ENCODE measurements at regions not wholly inside any gene's neighbourhood (a gene's known extent, or its start where the extent isn't known, plus 50 kb on each side); places are given as distances from the start of the nearest gene placed in this dataset.

DNA sequence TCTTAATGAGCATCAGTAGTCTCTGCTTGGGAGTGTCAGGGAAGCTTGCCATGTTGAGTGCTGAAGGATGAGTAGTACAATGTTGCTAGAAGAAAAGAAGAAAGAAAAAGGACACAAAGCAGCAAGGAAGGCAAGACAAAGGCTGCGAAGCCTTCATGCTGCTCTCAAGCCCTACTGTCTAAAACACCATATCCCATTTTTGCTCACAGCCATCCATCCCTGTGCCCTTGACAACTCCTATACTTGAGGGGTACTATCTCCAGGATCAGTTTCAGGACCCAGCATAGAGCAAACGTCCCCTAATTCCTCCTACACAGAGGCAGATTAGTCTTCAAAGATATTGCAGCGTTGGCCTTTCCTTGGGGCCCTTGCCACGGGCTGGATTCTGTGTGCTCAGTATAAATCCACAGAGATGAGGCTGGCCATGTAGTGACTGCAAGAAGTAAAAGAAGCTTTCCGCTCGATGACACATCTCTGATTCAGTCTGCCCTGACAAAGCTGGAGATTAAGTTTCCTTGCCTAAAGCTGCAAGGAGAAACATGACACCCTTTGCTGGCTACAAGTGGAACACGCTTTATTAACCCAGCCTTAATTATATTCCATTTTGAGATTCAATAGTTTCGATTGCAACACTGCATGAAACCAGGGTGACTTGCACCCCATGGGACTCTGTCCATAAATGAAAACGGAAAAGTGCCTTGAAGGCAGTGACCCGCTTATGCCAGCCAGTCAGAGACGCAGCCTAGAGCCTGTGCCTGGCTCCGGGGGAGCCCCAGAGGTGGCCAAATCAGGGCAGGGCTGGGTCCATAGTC lies 304.6 kb downstream of the ACTL7B start:
- H3K9me3 Mint-ChIP-seq, result no peaks in the 10 kb centered on the region
- H3K27me3 Mint-ChIP-seq, result no peaks in the 10 kb centered on the region
- H3K4me1 Mint-ChIP-seq, result no peaks in the 10 kb centered on the region
- no peaks in the 10 kb centered on the region for H3K36me3 Mint-ChIP-seq (ENCODE audit: low read depth)
- no peak overlapping the region for H3K27ac Mint-ChIP-seq
- H3K4me3 Mint-ChIP-seq, result no peak overlapping the region
- ATAC-seq (replicated peaks), result no peak

DNA sequence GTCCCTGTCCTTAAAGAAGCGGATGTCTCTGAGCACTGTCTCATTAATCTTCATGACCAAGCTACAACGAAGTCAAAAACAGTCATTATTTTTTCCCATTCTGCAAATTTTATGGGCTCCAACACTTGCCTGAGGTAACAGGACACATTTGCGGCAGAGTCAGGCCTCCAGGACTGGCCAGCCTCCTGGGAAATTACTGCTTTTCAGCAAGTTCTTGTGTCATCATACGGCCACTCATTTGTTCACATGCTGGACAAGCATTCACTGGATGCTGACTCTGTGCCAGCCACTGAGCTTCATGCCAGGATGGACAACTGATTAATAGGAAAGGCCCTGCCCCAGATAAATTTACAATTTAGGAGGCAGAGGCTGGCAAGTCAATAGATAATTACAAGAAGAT lies 305.7 kb downstream of the ACTL7B start:
- no peak for ATAC-seq (replicated peaks)
- H3K36me3 Mint-ChIP-seq (ENCODE audit: low read depth), result no peaks in the 10 kb centered on the region
- no peak overlapping the region for H3K27ac Mint-ChIP-seq
- no peak overlapping the region for H3K4me3 Mint-ChIP-seq
- H3K4me1 Mint-ChIP-seq, result no peaks in the 10 kb centered on the region
- peaks cover 2% of the 10 kb centered on the region for H3K9me3 Mint-ChIP-seq
- H3K27me3 Mint-ChIP-seq, result no peaks in the 10 kb centered on the region

DNA sequence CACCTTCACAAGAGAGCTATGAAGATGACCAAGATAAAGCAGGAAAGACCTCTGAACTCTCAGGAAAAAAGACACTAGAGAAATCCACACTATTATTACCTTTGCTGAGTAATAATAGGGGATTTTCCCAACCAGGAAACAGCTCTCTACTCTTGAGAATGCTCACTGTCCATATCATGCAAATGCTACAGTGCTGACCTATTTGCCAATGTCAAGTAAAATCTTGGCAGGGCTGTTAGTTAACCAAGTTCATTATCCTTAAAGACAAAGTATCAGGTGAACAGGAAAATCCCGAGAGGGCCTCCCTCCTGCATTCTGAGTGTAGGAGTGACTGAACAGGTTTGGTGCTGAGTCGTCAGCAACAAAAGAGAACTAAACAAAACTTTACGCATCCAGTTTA lies 306.6 kb downstream of the ACTL7B start:
- H3K9me3 Mint-ChIP-seq, result peaks cover 4% of the 10 kb centered on the region
- ATAC-seq (replicated peaks), result no peak
- no peak overlapping the region for H3K27ac Mint-ChIP-seq
- H3K4me1 Mint-ChIP-seq, result no peaks in the 10 kb centered on the region
- no peaks in the 10 kb centered on the region for H3K27me3 Mint-ChIP-seq
- no peak overlapping the region for H3K4me3 Mint-ChIP-seq
- no peaks in the 10 kb centered on the region for H3K36me3 Mint-ChIP-seq (ENCODE audit: low read depth)

DNA sequence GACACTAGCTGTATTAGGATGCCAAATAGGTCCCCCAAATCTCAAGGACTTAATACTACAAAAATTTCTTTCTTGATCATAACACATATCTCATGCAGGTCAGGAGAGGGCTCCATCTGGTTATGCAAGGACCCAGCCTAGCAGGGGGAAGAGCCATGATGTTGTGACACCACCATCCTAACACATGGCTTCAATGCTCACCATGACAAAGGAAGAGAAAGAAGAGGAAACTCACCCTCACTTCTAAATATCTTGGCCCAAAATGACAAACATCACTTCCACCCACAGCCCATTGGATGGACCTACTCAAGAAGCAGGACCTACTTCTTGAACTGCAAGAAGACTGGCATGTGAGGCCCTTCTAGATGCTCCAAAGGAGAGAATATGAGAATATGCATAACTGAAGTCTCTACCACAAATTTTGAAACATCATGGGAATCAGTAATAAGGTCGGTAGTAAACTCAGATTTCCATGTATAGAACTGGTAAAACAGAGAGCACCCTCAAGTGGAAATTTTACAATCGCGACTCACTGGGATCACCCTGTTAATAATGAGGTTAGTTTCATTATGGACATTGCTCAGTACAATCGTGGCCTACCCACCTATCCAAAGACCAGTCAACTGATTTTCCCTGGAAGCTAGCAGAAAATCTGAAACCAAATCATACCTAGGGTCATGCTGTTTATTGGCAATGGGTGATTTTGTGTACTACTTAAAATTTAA lies 308.2 kb downstream of the ACTL7B start:
- H3K27me3 Mint-ChIP-seq, result no peaks in the 10 kb centered on the region
- H3K36me3 Mint-ChIP-seq (ENCODE audit: low read depth), result no peaks in the 10 kb centered on the region
- H3K27ac Mint-ChIP-seq, result no peak overlapping the region
- H3K9me3 Mint-ChIP-seq, result peaks cover 4% of the 10 kb centered on the region
- H3K4me3 Mint-ChIP-seq, result no peak overlapping the region
- ATAC-seq (replicated peaks), result no peak
- no peaks in the 10 kb centered on the region for H3K4me1 Mint-ChIP-seq

DNA sequence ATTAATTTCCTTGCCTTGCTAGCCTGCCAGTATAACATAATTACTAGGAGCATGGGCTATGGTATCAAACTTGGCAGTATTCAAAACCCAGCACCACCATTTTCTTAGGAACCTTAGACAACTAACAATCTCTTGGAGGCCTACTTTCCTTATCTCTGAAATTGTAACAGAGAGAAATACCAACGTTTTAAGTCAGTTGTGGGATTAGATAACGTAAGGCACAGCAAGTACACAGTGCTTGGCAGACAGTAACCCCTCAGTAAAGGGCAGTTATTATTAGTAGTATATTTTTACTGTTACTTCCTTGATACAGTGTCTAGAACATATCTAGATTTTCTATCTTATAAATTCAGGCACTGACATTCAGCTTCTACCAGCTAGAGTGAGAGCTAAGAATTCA lies 309.6 kb downstream of the ACTL7B start:
- no peak for ATAC-seq (replicated peaks)
- no peaks in the 10 kb centered on the region for H3K4me1 Mint-ChIP-seq
- H3K27me3 Mint-ChIP-seq, result no peaks in the 10 kb centered on the region
- H3K4me3 Mint-ChIP-seq, result no peak overlapping the region
- H3K9me3 Mint-ChIP-seq, result peaks cover 4% of the 10 kb centered on the region
- H3K36me3 Mint-ChIP-seq (ENCODE audit: low read depth), result no peaks in the 10 kb centered on the region
- H3K27ac Mint-ChIP-seq, result no peak overlapping the region

DNA sequence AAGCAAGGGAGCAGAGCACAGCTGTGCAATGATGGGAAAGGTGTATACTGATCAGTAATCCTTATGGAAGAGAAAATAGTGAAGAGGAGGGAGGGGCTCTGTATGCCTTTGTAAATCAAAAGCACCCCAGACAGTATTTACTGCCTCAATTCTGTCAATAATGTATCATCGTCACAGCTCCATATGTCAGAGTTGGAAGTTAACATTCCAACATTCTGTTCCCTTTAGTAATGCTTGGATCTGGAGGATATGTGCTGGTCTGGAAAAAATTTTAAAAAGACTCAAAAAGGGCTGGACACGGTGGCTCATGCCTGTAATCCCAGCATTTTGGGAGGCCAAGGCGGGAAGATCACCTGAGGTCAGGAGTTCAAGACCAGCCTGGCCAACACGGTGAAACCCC lies 310.4 kb downstream of the ACTL7B start:
- Mint-ChIP-seq H3K4me3 (no peak overlapping the region), H3K36me3 (ENCODE audit: low read depth) (no peaks in the 10 kb centered on the region), H3K27ac (no peak overlapping the region), H3K27me3 (no peaks in the 10 kb centered on the region), H3K9me3 (peaks cover 4% of the 10 kb centered on the region), H3K4me1 (no peaks in the 10 kb centered on the region)
- no peak for ATAC-seq (replicated peaks)

DNA sequence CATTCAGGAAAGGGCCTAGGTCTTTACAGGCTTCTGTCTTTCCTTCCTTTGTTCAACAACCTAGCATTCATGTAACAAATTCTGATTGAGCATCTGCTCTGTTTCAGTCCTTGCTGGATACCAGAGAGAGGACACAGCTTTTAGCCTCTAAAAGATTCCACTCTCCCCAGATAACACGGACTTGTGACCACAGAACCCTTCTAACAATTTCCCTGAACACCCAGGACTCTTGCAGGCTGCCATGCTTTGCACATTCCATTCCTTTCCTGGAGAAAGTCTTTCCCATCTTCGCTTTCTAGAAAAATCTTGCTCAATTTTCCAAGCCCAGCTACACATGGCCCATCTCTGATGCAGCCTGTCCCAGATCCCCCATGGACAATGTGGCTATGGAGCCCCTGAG lies 310.9 kb downstream of the ACTL7B start:
- no peaks in the 10 kb centered on the region for H3K27me3 Mint-ChIP-seq
- H3K4me1 Mint-ChIP-seq, result no peaks in the 10 kb centered on the region
- no peak overlapping the region for H3K4me3 Mint-ChIP-seq

DNA sequence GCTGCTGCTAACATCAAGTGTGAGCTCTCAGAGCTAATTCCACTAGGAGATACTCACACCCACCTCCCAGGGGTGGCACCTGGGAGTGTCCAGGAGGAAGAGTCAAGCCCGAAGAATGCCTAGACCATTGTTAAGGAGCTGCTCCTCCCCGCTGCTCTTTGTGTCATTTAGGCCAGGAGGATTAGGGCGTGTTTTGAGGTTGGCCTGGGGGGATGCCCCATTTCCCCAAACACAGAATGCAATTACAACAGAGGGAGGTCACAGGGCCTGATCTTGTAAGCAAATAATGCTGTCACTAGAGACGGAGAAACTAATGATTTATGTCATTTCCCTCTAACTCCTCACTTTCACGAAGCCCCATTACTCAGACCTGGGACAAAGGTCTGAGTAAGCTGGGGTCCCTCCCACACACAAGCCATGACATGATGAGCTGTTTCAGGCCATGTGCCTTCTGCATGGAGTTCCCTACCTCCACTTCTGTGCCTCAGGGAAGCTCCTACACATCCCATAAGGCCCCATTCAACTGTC lies 312.5 kb downstream of the ACTL7B start:
- no peak overlapping the region for H3K27ac Mint-ChIP-seq
- ATAC-seq (replicated peaks), result no peak
- H3K4me3 Mint-ChIP-seq, result no peak overlapping the region
- no peaks in the 10 kb centered on the region for H3K36me3 Mint-ChIP-seq (ENCODE audit: low read depth)
- no peaks in the 10 kb centered on the region for H3K4me1 Mint-ChIP-seq
- no peaks in the 10 kb centered on the region for H3K27me3 Mint-ChIP-seq
- peaks cover 9% of the 10 kb centered on the region for H3K9me3 Mint-ChIP-seq

More for the DNA sequence above, 310.9 kb downstream of the ACTL7B start:
- Mint-ChIP-seq H3K9me3 (peaks cover 4% of the 10 kb centered on the region), H3K36me3 (ENCODE audit: low read depth) (no peaks in the 10 kb centered on the region), H3K27ac (no peak overlapping the region)
- no peak for ATAC-seq (replicated peaks)

DNA sequence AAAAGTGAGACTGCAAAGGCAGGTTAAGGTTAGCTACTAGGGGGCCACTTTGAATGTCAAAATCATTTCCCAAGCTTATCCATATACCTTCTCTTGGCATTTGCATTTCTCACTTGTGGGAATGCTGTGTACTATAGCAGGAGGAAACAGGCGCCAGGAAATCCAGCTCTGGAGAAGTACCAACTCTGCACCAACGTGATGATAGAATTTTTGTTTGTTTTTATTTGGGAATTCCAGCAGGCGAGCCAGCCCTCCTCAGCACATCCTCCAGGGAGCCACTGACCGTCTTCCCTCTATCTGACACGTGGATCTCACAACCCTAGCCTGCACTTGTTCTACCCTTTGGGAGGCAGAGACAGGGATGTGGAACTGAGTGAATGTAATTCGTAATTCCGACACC lies 318.0 kb downstream of the ACTL7B start:
- no peak for ATAC-seq (replicated peaks)
- no peaks in the 10 kb centered on the region for H3K4me1 Mint-ChIP-seq
- peaks cover 13% of the 10 kb centered on the region for H3K9me3 Mint-ChIP-seq
- no peaks in the 10 kb centered on the region for H3K36me3 Mint-ChIP-seq (ENCODE audit: low read depth)
- H3K27me3 Mint-ChIP-seq, result no peaks in the 10 kb centered on the region
- H3K27ac Mint-ChIP-seq, result no peak overlapping the region
- H3K4me3 Mint-ChIP-seq, result no peak overlapping the region

DNA sequence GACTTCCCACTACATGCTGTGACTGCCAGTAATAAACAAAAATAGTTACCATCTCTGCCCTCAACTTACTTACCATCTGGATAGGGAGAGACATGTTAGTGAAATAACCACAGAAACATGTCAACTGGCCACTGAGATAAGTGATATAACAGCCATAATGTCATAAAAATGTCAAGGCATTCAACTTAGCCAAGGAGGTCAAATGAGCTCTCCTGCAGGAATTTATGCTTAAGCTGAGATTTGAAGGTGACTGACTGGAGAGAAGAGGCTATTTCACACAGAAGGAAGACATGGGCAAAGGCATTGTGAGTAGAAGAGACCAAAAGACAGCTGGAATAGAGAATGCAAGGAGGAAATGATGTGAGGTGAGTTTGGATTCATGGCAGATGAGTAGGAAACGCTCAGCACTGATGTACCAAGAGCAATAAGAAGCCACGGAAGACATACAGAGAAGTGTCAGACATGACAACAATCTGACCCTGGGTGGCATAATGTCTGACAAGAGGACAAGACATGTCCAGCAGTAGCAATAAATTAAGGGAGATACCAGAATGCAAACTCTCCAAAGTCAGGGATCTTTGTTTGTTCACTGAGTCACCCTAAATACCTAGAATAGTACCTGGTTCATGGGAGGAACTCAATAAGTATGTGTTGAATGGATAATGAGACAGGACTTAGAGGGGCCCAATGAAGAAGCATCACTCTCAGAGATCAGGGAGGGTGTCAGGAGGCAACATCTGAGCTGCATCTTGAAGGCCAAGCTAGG lies 318.8 kb downstream of the ACTL7B start:
- no peaks in the 10 kb centered on the region for H3K36me3 Mint-ChIP-seq (ENCODE audit: low read depth)
- peaks cover 13% of the 10 kb centered on the region for H3K9me3 Mint-ChIP-seq
- no peak for ATAC-seq (replicated peaks)
- no peaks in the 10 kb centered on the region for H3K27me3 Mint-ChIP-seq
- H3K4me3 Mint-ChIP-seq, result no peak overlapping the region
- H3K4me1 Mint-ChIP-seq, result no peaks in the 10 kb centered on the region
- no peak overlapping the region for H3K27ac Mint-ChIP-seq

DNA sequence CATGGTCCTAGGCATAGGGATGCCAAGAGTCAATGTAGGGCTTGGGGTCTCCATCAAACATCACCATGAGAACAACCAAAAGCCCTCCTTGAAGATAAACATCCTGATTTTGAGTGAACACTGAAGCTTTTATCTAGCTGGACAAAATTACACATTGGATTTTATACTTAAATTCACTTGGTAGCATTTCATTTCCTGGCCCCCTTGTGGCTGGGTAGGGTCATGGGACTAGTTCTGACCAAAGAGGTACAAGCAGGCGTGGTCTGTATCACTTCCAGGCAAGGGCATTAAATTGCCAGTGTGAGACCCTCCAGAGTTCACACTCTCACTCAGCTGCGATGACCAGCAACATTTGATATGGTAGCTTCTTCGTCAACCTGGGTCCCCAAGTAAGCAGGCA lies 320.3 kb downstream of the ACTL7B start:
- no peak for ATAC-seq (replicated peaks)
- no peak overlapping the region for H3K27ac Mint-ChIP-seq
- H3K27me3 Mint-ChIP-seq, result no peaks in the 10 kb centered on the region
- peaks cover 13% of the 10 kb centered on the region for H3K9me3 Mint-ChIP-seq
- H3K36me3 Mint-ChIP-seq (ENCODE audit: low read depth), result no peaks in the 10 kb centered on the region
- H3K4me1 Mint-ChIP-seq, result no peaks in the 10 kb centered on the region
- H3K4me3 Mint-ChIP-seq, result no peak overlapping the region

DNA sequence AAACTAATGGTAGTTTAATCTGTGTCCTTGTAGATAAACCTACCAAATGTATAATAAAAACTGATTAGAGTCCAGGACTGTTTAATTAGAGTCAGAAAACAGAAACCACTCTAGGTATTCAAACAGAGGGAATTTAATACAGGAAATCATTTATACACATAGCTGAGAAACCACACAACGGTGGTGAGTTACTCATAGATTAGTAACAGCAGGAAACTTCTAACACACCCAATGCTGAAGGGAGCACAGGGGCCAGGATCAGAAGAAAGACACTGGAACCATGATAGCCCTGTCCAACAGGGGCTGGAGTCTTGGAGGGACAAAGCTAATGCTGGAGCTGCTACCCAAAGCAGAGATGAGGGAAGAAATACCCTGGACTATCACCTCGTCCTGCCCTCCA lies 321.0 kb downstream of the ACTL7B start:
- Mint-ChIP-seq H3K27ac (no peak overlapping the region), H3K4me3 (no peak overlapping the region), H3K36me3 (ENCODE audit: low read depth) (no peaks in the 10 kb centered on the region), H3K9me3 (peaks cover 12% of the 10 kb centered on the region), H3K4me1 (no peaks in the 10 kb centered on the region), H3K27me3 (no peaks in the 10 kb centered on the region)
- no peak for ATAC-seq (replicated peaks)

DNA sequence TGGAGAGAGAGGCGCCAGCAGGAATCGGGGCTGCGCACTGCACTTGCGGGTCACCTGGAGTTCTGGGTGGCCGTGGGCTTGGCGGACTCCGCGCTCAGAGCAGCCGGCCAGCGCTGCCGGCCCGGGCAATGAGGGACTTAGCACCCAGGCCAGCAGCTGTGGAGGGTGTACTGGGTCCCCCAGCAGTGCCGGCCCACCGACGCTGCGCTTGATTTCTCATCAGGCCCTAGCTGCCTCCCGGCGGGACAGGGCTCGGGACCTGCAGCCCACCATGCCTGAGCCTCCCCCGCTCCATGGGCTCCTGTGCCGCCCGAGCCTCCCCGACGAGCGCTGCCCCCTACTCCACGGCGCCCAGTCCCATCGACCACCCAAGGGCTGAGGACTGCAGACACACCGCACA lies 325.6 kb downstream of the ACTL7B start:
- H3K4me3 Mint-ChIP-seq, result no peak overlapping the region
- no peak overlapping the region for H3K27ac Mint-ChIP-seq
- no peaks in the 10 kb centered on the region for H3K36me3 Mint-ChIP-seq (ENCODE audit: low read depth)
- no peaks in the 10 kb centered on the region for H3K4me1 Mint-ChIP-seq
- H3K9me3 Mint-ChIP-seq, result peaks cover 3% of the 10 kb centered on the region
- H3K27me3 Mint-ChIP-seq, result no peaks in the 10 kb centered on the region
- no peak for ATAC-seq (replicated peaks)

DNA sequence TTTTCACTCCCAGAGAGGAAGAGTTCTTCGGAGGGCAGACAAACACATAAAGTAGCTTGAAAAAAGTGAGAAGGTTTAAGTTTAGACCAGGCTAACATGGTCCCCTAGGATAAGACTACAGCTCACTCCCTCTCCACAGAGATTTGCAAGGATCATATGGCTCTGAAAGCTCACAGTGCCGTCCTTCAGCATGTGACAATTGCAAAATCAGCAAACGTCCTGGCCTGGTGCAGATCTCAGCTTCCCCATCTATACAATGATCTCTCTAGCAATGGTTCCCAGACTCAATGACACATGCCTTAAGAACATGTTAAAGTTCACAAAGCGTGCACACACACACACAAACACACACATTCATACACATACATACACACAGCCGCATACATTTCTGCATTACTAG lies 327.6 kb downstream of the ACTL7B start:
- no peak overlapping the region for H3K4me3 Mint-ChIP-seq
- no peak overlapping the region for H3K27ac Mint-ChIP-seq
- no peaks in the 10 kb centered on the region for H3K36me3 Mint-ChIP-seq (ENCODE audit: low read depth)
- ATAC-seq (replicated peaks), result no peak
- no peaks in the 10 kb centered on the region for H3K27me3 Mint-ChIP-seq
- H3K9me3 Mint-ChIP-seq, result peaks cover 3% of the 10 kb centered on the region
- no peaks in the 10 kb centered on the region for H3K4me1 Mint-ChIP-seq
